HUES48 (cell line): ENCODE measurements at regions not wholly inside any gene's neighbourhood (a gene's known extent, or its start where the extent isn't known, plus 50 kb on each side); places are given as distances from the start of the nearest gene placed in this dataset.

Experiments
- H3K27ac ChIP-seq: one replicate; pipeline ENCODE4 v1.7.0; 2013; ENCODE audit warnings: low read depth, low read length, inconsistent platforms
- H3K27me3 ChIP-seq: 2 replicates; pipeline ENCODE4 v1.6.1; 2013; ENCODE audit warnings: mild to moderate bottlenecking, low read length; ENCODE audit not compliant: control insufficient read depth, insufficient read depth
- H3K36me3 ChIP-seq: 2 replicates; pipeline ENCODE4 v1.6.1; 2013; ENCODE audit warnings: low read length; ENCODE audit not compliant: control insufficient read depth, insufficient read depth
- H3K4me1 ChIP-seq: 2 replicates; pipeline ENCODE4 v1.6.1; 2013; ENCODE audit warnings: mild to moderate bottlenecking, low read length; ENCODE audit not compliant: control insufficient read depth, insufficient read depth
- H3K4me3 ChIP-seq: 2 replicates; pipeline ENCODE4 v1.5.1; 2013; ENCODE audit warnings: mild to moderate bottlenecking, low read depth, low read length
- H3K9ac ChIP-seq: 2 replicates; pipeline ENCODE4 v1.6.1; 2013; ENCODE audit warnings: mild to moderate bottlenecking, low read depth, low read length, moderate library complexity
- H3K9me3 ChIP-seq: 2 replicates; pipeline ENCODE4 v1.6.1; 2013; ENCODE audit warnings: low read length; ENCODE audit not compliant: control insufficient read depth, insufficient read depth

DNA sequence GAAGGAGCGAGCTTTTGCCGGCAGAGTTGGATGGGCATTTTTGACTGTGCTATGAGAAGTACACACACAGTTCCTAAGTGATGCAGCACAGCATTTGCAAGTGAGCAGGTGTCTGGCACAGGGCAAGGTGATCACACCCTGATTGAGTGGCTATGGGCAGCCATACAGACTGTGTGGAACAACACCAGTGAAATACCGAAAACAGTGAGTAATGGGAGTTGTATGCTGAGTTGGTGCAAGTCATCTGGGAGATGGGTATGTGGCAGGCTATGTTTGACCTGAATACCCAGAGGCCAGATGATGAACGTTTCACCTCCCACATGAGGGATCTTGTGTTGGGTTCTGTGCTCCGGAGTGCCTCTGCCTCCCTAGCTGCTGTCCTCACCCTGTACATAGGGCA lies 53.5 kb upstream of the TIPARP start:
- no peak overlapping the region for H3K9ac ChIP-seq
- no peaks in the 10 kb centered on the region for H3K27me3 ChIP-seq
- no peaks in the 10 kb centered on the region for H3K9me3 ChIP-seq
- no peak overlapping the region for H3K27ac ChIP-seq
- H3K4me1 ChIP-seq: no peaks in the 10 kb centered on the region
- no peaks in the 10 kb centered on the region for H3K36me3 ChIP-seq
- no peak overlapping the region for H3K4me3 ChIP-seq

DNA sequence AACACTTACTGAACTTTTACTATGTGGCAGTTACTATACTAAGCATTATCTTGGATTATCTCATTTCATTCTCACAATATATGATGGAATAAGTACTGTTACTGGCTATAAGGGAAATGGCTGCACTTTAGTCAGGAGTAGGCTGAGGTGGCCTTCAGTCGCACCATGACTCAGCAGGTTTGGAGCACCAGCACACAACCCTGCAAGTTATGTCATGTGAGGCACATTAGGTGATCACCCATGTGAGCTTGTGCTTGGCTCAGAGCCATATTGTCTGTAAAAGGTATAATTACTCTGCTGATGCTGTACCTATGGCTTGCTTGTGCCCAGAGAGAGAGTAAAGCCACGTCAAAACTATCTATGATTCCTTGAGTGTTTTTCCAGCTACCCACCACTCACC lies 54.1 kb upstream of the TIPARP start:
- no peak overlapping the region for H3K4me3 ChIP-seq
- H3K4me1 ChIP-seq: no peaks in the 10 kb centered on the region; the same call in 1 of the 2 replicates
- H3K27ac ChIP-seq: no peak overlapping the region
- H3K9me3 ChIP-seq: no peaks in the 10 kb centered on the region
- H3K36me3 ChIP-seq: no peaks in the 10 kb centered on the region
- no peak overlapping the region for H3K9ac ChIP-seq
- no peaks in the 10 kb centered on the region for H3K27me3 ChIP-seq

DNA sequence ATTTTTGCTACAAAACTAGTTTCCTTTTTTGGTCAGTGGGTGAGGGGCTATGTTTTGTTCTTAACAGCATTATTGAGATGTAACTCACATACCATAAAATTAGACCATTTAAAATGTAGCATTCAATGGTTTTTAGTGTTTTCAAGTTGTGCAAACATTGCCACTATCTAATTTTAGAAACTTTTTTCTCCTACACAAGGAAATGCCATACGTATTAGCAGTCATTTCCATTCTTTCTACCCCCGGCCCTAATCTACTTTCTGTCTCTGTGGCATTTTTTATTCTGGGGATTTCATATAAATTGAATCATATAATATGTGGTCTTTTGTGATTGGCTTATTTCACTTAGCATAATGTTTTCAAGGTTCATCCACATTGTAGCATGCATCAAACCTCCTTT lies 55.0 kb upstream of the TIPARP start:
- Histone ChIP-seq H3K4me3 (no peak overlapping the region), H3K4me1 (peaks cover 7% of the 10 kb centered on the region), H3K27me3 (no peaks in the 10 kb centered on the region), H3K27ac (no peak overlapping the region), H3K36me3 (no peaks in the 10 kb centered on the region), H3K9me3 (no peaks in the 10 kb centered on the region), H3K9ac (no peak overlapping the region)

DNA sequence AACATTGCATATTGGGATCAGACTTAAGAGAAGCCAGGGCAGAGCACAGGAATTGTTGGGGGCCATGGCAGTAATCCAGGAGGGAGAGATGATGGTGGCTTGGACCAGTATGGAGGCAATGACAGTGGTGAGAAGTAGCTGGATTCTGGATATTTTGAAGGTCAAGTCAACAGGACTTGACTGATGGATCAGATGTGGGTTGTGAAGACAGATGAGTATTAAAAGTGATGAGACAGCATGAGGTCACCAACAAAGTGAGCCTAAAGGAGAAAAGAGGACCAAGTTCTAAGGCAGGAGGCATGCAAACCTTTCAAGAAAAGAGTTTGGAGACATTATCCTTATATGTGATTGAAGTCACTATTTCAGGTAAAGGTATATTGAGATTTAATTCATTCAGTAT lies 56.6 kb upstream of the TIPARP start:
- Histone ChIP-seq H3K27me3 (no peaks in the 10 kb centered on the region), H3K27ac (no peak overlapping the region), H3K9me3 (no peaks in the 10 kb centered on the region), H3K9ac (no peak overlapping the region), H3K36me3 (no peaks in the 10 kb centered on the region), H3K4me1 (peaks cover 7% of the 10 kb centered on the region), H3K4me3 (no peak overlapping the region)

DNA sequence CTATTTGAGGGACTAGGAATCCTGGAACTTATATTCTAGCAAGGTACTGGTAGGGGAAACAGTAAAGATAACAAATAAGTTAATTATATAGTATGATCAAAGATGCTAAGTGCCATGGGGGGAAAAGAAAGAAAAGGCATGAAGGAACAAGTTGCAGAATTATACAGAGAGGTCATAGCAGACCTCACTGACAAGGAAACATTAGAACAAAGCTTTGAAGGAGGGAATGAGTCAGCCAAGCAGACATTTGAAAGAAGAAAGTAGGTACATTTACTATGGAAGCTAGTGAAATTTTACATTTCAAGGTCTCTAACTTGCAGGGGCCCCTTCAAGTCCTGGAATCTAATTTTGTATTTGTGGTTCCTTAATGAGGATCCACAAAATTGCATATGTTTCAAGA lies 57.2 kb upstream of the TIPARP start:
- Histone ChIP-seq H3K9me3 (no peaks in the 10 kb centered on the region), H3K36me3 (no peaks in the 10 kb centered on the region), H3K27ac (no peak overlapping the region), H3K9ac (no peak overlapping the region), H3K4me1 (peaks cover 7% of the 10 kb centered on the region), H3K4me3 (no peak overlapping the region), H3K27me3 (no peaks in the 10 kb centered on the region)

DNA sequence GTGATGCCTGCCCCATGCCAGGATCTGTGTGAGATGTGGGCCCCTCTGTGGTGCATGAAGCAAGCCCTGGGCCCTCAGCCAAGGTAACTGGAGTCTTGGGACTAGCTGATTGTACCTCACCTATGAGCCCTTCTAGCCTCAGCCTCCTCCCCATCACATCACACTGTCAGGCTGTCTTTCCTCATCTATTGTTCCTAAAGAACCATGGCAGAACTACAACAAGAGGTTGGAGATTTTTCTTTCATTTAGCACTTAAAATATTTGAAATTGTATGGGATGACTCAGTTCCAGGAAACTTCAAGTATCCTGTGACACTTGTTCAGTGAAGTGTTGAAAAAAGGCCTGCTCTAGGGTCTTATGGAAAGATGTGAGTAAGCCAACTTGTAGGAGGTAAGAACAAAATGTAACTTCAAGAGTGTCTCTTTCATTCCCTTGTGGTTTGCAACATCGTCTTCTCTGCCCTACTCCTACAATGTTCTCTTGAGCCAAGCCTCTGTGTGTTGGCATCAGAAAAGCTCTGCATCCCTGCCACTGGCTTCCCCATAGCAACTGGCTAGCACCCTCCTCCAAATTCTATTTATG lies 58.7 kb upstream of the TIPARP start:
- no peaks in the 10 kb centered on the region for H3K9me3 ChIP-seq
- H3K4me1 ChIP-seq: peaks cover 7% of the 10 kb centered on the region
- H3K27ac ChIP-seq: no peak overlapping the region

DNA sequence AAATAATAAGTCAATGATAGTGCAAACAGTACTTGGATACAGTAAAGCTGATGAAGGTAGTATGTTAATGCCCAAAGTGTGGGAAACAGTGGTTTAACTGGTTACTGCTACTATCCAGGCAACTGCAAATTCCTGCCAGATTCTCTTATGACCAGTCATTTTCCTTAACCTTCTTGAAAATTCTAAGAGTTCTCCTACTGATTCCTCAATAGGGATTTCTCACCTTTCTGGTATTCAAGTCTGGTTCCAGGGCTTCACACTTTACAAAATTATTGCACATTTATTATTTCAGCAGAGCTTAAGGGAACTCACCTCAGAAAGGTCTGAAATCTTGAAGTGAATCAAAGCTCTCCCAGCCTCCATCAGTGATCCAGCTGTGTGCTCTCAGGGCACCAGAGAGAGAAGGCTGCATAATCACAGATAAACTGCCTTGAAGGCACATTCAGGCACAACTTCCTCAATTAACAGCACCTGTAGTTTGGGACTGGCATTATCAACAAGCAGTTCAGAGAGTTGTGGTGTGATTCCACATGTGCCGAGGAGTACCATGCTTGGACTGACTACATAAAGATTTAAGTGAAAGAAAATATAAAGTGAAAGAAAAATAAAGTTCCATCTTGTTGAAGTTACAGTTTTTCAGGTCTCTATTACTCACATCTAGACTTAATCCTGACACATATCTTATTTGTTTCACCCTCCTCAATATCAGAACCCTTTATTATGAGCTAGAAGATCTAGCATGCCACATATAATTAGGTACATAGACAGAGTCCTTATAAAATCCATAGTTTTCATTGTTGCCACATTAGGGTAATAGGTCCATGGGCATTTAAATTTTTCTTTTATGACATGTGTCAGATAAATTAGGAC lies 59.5 kb upstream of the TIPARP start:
- Histone ChIP-seq H3K9me3 (no peaks in the 10 kb centered on the region), H3K9ac (no peak overlapping the region), H3K4me3 (no peak overlapping the region), H3K27me3 (no peaks in the 10 kb centered on the region), H3K27ac (no peak overlapping the region), H3K36me3 (no peaks in the 10 kb centered on the region), H3K4me1 (peaks cover 7% of the 10 kb centered on the region)

More for the DNA sequence above, 58.7 kb upstream of the TIPARP start:
- Histone ChIP-seq H3K4me3 (no peak overlapping the region), H3K27me3 (no peaks in the 10 kb centered on the region), H3K36me3 (no peaks in the 10 kb centered on the region), H3K9ac (no peak overlapping the region)

DNA sequence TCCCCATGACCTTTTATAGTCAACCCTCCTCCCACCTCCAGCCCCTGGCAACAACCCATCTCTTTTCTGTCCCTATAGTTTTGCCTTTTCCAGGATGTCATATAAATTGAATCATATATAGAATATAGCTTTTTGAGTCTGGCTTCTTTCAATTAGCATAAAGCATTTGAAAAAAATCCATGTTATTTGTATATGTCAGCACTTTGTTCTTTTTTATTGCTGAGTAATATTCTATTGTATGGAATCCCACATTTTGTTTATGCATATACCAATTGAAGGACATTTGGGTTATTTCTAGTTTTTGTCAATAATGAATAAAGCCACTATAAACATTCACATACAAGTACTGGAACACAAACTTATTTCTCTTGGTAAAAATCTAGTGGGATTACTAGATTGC lies 58.0 kb upstream of the SSR3 start:
- H3K4me3 ChIP-seq: no peak overlapping the region
- H3K27me3 ChIP-seq: no peaks in the 10 kb centered on the region
- H3K9ac ChIP-seq: no peak overlapping the region
- H3K4me1 ChIP-seq: peaks cover 7% of the 10 kb centered on the region
- H3K36me3 ChIP-seq: no peaks in the 10 kb centered on the region
- no peak overlapping the region for H3K27ac ChIP-seq
- H3K9me3 ChIP-seq: no peaks in the 10 kb centered on the region

DNA sequence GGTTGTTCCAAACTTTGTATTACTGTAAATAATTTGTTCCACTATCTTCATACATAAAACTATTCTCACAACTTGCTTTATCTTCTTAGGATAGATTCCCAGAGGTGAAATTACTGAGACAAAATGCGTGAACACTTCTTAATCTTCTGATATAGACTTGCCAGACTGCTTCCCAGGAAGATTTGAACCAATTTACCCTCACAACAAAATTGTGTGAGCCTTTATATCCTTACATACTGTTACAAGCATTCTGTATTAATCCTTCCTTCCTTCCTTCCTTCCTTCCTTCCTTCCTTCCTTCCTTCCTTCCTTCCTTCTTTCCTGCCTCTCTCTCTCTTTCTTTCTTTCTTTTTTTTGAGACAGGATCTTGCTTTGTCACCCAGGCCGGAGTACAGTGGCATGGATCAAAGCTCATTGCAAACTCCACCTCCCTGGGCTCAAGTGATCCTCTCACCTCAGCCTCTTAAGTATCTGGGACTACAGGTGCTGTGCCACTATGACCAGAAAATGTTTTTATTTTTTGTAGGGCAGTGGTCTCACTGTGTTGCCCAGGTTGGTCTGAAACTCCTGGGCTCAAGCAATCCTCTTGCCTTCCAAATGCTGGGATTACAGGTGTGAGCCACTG lies 57.1 kb upstream of the SSR3 start:
- Histone ChIP-seq H3K4me1 (peaks cover 7% of the 10 kb centered on the region), H3K36me3 (no peaks in the 10 kb centered on the region), H3K27me3 (peaks cover 7% of the 10 kb centered on the region; the same call in 1 of the 2 replicates), H3K9ac (no peak overlapping the region), H3K27ac (no peak overlapping the region), H3K4me3 (no peak overlapping the region), H3K9me3 (no peaks in the 10 kb centered on the region)

DNA sequence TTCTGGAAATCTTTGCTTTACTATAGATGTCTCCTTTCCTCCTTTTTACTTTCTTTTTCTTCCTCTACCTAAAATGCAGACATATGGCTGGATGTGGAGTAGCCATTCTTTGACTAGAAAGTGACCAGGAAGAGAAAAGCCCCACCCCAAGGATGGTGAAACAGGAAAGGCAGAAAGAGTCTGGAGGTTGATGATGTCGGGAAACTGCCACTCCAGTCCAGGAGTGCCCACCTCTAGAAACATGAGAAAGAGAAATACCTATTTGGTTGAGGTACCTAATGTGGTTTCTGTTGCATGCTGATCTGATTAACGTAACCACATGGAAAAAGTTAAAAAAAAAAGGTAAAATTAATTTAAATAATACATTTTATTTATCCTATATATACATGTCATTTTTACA lies 55.2 kb upstream of the SSR3 start:
- no peaks in the 10 kb centered on the region for H3K9me3 ChIP-seq
- no peak overlapping the region for H3K4me3 ChIP-seq
- peaks cover 18% of the 10 kb centered on the region for H3K4me1 ChIP-seq
- peaks cover 11% of the 10 kb centered on the region; the same call in 1 of the 2 replicates for H3K27me3 ChIP-seq
- no peaks in the 10 kb centered on the region for H3K36me3 ChIP-seq
- no peak overlapping the region for H3K9ac ChIP-seq
- no peak overlapping the region for H3K27ac ChIP-seq

DNA sequence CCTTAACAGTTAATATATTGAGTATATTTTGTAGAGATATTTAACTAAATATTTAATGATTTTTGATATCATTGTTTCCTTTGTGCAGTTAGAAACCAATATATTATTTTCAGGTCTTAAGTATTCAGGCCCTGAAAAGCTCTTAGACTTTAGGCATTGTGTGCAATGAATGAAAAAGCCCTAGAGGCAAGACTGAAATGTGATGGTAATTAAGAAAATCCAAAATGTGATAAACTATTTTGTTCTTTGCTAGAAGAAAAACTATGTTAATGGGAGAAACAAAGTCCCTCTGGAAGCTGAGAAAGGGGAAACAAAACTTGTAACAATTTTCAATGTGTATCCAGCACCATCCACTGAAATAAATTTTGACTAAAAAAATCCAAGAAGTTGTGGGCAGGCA lies 54.6 kb upstream of the SSR3 start:
- Histone ChIP-seq H3K4me1 (peaks cover 15% of the 10 kb centered on the region), H3K9ac (no peak overlapping the region), H3K36me3 (no peaks in the 10 kb centered on the region), H3K4me3 (no peak overlapping the region), H3K9me3 (no peaks in the 10 kb centered on the region), H3K27ac (no peak overlapping the region), H3K27me3 (peaks cover 11% of the 10 kb centered on the region; the same call in 1 of the 2 replicates)
